Muscle layer of duodenum (tissue), 2 donors: ENCODE measurements at regions not wholly inside any gene's neighbourhood (a gene's known extent, or its start where the extent isn't known, plus 50 kb on each side); places are given as distances from the start of the nearest gene placed in this dataset.

Experiments used
- H3K27ac ChIP-seq: one replicate; pipeline ENCODE4 v1.7.0; 2013; ENCODE audit warnings: mild to moderate bottlenecking, low read length
- H3K27me3 ChIP-seq: one replicate; pipeline ENCODE4 v1.7.0; 2013; ENCODE audit warnings: low read depth, mild to moderate bottlenecking, control low read depth, low read length
- H3K36me3 ChIP-seq, 2 donors: one replicate each; pipeline ENCODE4 v1.7.0; 2013; ENCODE audit warnings: low read length in 2 of 2, control low read depth in 1 of 2, mild to moderate bottlenecking in 1 of 2; ENCODE audit not compliant: insufficient read depth in 2 of 2, control insufficient read depth in 1 of 2
- H3K4me1 ChIP-seq, 2 donors: one replicate each; pipeline ENCODE4 v1.7.0; 2013; ENCODE audit warnings: low read length in 2 of 2, mild to moderate bottlenecking in 2 of 2, control low read depth in 1 of 2, moderate library complexity in 1 of 2; ENCODE audit not compliant: insufficient read depth in 2 of 2, control insufficient read depth in 1 of 2
- H3K4me3 ChIP-seq, 2 donors: one replicate each; pipeline ENCODE4 v1.7.0; 2013; ENCODE audit warnings: low read length in 2 of 2, low read depth in 1 of 2, mild to moderate bottlenecking in 1 of 2
- H3K9me3 ChIP-seq, 2 donors: one replicate each; pipeline ENCODE4 v1.7.0; 2013; ENCODE audit warnings: low read length in 2 of 2, control low read depth in 1 of 2, mild to moderate bottlenecking in 1 of 2; ENCODE audit not compliant: control insufficient read depth in 1 of 2
- donor health status: healthy.

DNA sequence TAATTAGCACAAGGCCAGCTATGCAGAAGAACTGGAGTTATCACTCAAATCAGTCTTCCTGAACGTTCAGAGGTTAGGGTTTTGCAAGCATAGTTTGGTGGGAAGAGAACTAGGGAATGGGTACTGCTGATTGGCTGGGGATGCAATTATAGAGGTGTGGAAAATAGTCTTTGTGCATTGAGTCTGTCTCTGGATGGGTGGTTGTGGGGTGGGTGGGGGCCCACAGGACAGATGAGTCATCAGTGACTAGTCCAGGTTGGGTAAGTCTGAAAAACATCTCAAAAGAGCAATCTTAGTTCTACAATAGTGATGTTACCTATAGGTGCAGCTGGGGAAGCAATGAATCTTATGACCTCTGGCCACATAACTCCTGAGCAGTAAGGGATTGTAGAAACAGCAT is 89.7 kb upstream of the HMCN1 start:
- H3K4me1 ChIP-seq = peaks cover 5 to 12% of the 10 kb centered on the region in 2 donors
- H3K27ac ChIP-seq = no peak overlapping the region
- H3K27me3 ChIP-seq = no peaks in the 10 kb centered on the region
- H3K36me3 ChIP-seq = no peaks in the 10 kb centered on the region
- no peaks in the 10 kb centered on the region for H3K9me3 ChIP-seq
- no peak overlapping the region for H3K4me3 ChIP-seq

DNA sequence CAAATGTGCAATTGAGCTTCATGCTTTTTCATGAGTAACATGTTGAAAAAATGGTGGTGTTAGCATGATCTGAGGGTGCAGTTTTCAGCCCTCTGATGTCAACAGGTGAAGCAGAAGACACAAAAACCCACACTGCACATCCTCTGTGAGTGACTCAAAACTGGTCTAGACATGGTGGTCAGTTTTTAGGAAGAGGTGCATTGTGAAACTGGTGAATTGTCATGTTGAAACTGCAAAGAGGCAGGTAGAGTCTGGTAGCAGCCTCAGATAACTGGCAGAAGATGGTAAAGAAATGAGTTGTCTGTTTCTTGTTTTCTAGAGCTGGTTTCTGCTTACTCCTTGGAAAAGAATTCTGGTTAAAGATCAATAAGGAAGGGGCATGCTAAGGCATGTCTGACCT is 97.3 kb upstream of the HMCN1 start:
- Histone ChIP-seq H3K9me3 (no peaks in the 10 kb centered on the region), H3K4me1 (no peaks in the 10 kb centered on the region), H3K27me3 (no peaks in the 10 kb centered on the region), H3K36me3 (no peaks in the 10 kb centered on the region), H3K4me3 (no peak overlapping the region), H3K27ac (no peak overlapping the region)

DNA sequence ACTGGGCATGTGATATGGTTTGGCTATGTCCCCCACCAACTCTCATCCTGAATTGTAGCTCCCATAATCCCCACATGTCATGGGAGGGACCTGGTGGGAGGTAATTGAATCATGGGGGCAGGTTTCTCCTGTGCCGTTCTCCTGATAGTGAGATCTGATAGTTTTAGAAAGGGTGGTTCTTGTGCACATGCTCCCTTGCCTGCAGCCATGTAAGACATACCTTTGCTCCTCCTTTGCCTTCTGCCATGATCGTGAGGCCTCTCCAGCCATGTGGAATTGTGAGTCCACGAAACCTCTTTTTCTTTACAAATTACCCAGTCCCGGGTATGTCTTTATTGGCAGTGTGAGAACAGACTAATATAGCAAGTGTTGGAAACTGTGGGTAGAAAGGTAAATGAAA is 99.5 kb upstream of the HMCN1 start:
- Histone ChIP-seq H3K27me3 (no peaks in the 10 kb centered on the region), H3K36me3 (no peaks in the 10 kb centered on the region), H3K4me3 (no peak overlapping the region), H3K4me1 (no peaks in the 10 kb centered on the region), H3K9me3 (no peaks in the 10 kb centered on the region), H3K27ac (no peak overlapping the region)

DNA sequence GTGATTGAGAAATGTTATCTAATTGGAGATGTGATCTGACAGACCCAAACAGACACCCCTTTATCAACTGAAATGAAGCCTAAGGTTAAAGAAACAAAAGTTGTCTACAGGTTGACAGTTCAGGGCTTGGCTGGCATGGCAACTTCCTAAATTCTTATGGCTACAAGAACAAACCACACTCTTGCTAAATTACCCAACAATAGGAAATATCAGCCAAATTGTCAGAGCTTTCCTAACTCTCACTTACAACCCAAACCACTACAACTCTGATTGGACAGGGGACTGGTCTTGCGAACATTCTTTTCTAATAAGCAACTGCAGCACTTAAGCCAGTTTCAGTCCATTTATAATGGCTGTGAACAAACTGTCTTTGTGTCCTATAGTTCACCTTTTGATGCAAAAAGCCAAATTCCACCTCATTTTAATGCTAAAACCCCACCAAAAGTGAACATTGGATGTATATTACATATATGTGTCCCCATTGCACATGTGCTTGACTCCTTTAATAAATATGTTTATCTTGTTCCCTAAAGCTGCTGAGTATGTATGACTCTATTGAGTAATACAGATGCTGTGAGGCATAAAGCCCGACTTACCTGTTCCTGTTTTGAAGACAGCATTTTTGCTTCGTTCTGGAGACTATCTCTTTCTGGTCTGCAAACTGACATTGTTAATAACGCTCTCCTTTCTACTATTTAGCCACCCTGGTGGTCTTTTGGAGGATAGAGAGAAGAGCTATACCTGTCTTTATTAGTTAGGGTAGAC is 101.3 kb upstream of the HMCN1 start:
- Histone ChIP-seq H3K4me1 (no peaks in the 10 kb centered on the region), H3K27ac (no peak overlapping the region), H3K27me3 (no peaks in the 10 kb centered on the region), H3K36me3 (no peaks in the 10 kb centered on the region), H3K9me3 (no peaks in the 10 kb centered on the region), H3K4me3 (no peak overlapping the region)

DNA sequence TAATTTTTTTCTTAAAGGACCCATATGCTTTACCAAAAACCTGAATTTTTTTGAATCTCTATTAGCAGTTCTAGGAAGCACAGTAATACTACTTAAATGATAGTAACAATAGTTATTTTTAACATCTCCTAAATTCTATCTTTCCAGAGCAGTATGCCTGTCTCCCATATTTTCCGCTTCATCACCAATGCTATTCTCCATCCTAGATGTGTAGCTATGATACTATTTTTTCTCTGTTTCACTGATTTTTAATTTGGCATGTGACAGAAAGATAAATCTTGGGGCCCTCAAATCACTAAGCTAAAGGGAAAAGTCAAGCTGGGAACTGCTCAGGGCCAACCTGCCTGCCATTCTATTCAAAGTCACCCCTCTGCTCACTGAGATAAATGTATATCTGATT is 102.3 kb upstream of the HMCN1 start:
- Histone ChIP-seq H3K9me3 (no peaks in the 10 kb centered on the region), H3K4me3 (no peak overlapping the region), H3K36me3 (no peaks in the 10 kb centered on the region), H3K27ac (no peak overlapping the region), H3K4me1 (no peaks in the 10 kb centered on the region), H3K27me3 (no peaks in the 10 kb centered on the region)

DNA sequence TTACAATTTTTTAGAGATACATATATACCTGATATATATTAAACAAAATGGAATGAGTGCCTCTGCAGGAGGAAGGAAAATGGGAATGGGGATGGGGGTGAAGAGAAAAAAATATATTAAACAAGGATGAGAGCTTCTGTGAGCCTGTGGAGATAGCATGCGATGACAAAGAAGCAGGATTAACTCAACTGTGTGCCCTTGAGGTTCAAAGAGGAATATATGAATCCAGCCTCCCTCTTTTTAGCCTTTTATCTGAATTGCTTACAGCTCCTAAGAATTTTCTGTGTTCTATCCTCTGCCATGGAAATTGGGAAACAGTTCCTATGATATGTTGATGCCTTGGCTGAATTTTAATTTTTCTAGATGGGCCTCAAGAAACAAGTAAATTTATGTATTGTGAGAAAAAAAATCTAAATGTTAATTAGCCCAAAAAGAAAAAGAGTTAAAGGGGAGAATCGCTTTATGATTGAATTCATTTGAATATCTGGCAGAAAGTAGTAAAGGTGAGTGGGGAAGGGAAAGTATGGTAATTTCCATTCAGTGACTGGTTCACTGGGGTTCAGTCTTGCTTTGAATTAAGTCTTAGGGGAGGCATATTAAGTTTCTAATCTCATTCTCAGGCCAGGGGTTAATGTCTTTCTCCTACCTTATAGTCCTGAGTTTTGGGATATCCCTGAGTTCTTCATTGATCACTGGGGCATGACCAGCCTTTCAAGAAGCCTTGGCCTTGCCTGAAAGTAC is 106.3 kb upstream of the HMCN1 start:
- Histone ChIP-seq H3K27ac (no peak overlapping the region), H3K4me1 (no peaks in the 10 kb centered on the region), H3K36me3 (no peaks in the 10 kb centered on the region), H3K9me3 (no peaks in the 10 kb centered on the region), H3K27me3 (no peaks in the 10 kb centered on the region), H3K4me3 (no peak overlapping the region)

DNA sequence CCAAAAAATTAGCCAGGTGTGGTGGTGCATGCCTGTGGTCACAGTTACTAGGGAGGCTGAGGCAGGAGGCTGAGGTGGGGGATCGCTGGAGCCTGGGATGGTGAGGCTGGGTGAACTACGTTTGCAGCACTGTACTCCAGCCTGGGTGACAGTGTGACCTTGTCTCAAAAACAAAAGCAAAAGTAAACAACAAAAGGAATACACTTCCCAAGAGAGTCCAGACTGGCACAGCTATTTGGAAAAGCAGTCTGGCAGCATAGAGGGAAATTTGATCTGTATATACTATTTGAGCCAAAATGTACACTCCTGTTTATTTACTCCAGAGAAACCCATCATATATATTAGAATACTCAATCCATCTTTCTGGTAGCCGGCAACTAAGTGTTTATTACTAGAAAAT is 107.0 kb upstream of the HMCN1 start:
- Histone ChIP-seq H3K9me3 (no peaks in the 10 kb centered on the region), H3K27ac (no peak overlapping the region), H3K4me1 (no peaks in the 10 kb centered on the region), H3K36me3 (no peaks in the 10 kb centered on the region), H3K4me3 (no peak overlapping the region), H3K27me3 (no peaks in the 10 kb centered on the region)

DNA sequence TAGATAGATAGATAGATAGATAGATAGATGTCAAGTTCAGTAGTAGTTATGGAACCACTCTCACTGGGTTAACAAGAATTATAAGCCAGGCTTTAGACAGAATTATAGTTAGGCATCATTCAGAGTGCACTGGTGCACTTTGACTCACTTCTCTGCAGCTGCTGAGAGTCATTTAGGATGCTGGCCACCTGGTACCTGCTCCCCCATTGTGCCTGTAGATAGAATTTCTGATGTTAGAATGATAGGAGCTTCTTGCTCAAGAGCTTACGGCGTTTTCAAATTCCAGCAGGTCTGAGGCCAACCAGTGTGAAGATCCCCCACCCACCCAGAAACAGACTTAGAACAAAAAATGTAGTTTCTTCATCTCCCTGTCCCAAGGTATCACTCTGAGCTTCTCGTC is 107.8 kb upstream of the HMCN1 start:
- no peaks in the 10 kb centered on the region for H3K36me3 ChIP-seq
- no peak overlapping the region for H3K27ac ChIP-seq
- H3K27me3 ChIP-seq = no peaks in the 10 kb centered on the region
- no peak overlapping the region for H3K4me3 ChIP-seq
- H3K9me3 ChIP-seq = no peaks in the 10 kb centered on the region
- no peaks in the 10 kb centered on the region for H3K4me1 ChIP-seq

DNA sequence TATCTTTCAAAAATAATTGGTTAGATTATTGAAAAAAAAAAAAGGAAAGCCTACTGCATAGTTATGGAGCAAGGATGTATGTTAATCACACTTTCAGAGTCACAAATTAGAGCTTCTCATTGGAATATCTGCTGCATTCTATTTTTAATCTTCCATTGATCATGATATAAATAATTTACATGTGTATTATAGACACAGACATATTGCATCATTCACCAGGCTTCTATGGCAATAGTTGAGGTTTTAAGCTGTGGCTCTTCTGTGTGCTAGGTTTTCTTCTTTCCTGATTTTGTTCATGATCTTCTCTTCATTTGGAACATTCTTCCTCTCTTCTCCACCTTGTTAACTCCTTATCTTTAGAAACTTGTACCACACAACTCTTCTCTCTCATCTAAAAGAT is 123.2 kb upstream of the HMCN1 start:
- H3K36me3 ChIP-seq = no peaks in the 10 kb centered on the region
- H3K4me3 ChIP-seq = no peak overlapping the region
- H3K4me1 ChIP-seq = no peaks in the 10 kb centered on the region
- no peaks in the 10 kb centered on the region for H3K27me3 ChIP-seq
- H3K9me3 ChIP-seq = no peaks in the 10 kb centered on the region
- no peak overlapping the region for H3K27ac ChIP-seq

DNA sequence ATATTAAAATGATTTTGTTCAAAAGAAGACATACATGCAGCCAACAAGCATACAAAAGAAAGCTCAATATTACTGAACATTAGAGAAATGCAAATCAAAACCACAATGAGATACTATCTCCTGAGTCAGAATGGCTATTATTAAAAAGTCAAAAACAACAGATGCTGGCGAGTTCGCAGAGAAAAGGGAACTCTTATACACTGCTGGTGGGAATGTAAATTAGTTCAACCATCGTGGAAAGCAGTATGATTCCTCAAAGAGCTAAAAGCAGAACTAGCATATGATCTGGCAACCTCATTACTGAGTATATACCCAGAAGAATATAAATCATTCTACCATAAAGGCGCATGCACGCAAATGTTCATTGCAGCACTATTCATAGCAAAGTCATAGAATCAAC is 126.0 kb upstream of the HMCN1 start:
- Histone ChIP-seq H3K27me3 (no peaks in the 10 kb centered on the region), H3K27ac (no peak overlapping the region), H3K9me3 (no peaks in the 10 kb centered on the region), H3K36me3 (no peaks in the 10 kb centered on the region), H3K4me1 (no peaks in the 10 kb centered on the region), H3K4me3 (no peak overlapping the region)

DNA sequence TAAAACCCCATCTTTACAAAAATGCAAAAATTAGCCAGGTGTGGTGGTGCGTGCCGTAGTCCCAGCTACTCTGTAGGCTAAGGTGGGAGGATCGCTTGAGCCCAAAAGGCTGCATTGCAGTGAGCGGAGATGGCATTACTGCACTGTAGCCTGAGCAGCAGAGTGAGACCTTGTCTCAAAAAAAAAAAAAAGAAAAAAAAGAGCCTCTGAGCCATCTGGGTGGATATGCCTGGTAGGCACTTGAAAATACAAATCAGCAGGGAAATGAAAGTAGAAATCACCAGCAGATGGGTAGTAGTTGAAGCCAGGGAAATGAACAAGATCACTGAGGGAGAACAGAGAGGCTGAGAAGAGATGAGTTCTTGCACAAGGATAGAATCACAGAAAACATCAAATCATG is 131.0 kb upstream of the HMCN1 start:
- Histone ChIP-seq H3K36me3 (no peaks in the 10 kb centered on the region), H3K4me3 (no peak overlapping the region), H3K27ac (no peak overlapping the region), H3K9me3 (no peaks in the 10 kb centered on the region), H3K27me3 (no peaks in the 10 kb centered on the region), H3K4me1 (no peaks in the 10 kb centered on the region)

DNA sequence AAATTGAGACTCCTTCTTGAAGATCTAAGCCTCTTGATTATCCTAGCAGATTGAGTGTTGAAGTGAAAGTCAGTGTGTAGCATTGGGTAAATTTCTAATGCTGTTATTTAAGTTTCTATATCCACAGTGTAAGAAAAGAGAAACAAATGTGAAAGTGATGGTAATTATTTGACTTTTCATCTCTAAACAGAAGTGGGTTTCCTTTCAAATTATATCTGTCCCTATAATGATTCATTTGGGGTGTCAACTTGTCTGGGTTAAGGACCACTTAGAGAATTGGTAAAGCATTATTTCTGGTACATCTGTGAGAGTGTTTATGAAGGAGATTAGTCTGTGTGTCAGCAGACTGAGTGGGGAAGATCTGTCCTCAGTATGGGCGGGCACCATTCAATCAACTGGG is 133.0 kb upstream of the HMCN1 start:
- H3K27ac ChIP-seq = no peak overlapping the region
- no peaks in the 10 kb centered on the region for H3K4me1 ChIP-seq
- H3K9me3 ChIP-seq = no peaks in the 10 kb centered on the region
- H3K4me3 ChIP-seq = no peak overlapping the region
- H3K27me3 ChIP-seq = no peaks in the 10 kb centered on the region
- no peaks in the 10 kb centered on the region for H3K36me3 ChIP-seq
